DMS 273 treated with DMSO at 0.1 percent for 48 hours (cell line): ENCODE measurements at regions not wholly inside any gene's neighbourhood (a gene's known extent, or its start where the extent isn't known, plus 50 kb on each side); places are given as distances from the start of the nearest gene placed in this dataset.

Experiments used
- DNase-seq: peaks from one replicate; lab custom pipeline; 2025; lab: John Stamatoyannopoulos, UW

DNA sequence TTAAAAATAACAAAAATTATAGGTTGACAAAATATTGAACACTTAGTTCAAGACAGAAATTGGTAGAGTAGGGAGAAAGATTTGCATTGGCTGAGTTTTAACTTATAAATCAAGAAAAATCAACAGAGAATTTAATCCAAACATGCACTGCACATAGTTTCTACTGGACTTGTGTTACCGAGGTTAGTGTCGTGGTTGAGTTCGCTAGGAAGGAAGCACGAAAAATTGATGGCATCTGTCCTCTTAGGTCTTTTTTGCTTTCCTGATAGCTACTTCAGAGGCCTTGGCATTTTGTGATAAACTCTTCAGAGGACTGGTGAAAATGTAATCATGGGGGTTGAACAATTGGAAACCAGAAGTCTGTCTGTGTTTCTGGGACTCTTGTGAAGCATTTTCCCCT, 392.9 kb downstream of the NUAK1 start:
- no peak for DNase-seq

DNA sequence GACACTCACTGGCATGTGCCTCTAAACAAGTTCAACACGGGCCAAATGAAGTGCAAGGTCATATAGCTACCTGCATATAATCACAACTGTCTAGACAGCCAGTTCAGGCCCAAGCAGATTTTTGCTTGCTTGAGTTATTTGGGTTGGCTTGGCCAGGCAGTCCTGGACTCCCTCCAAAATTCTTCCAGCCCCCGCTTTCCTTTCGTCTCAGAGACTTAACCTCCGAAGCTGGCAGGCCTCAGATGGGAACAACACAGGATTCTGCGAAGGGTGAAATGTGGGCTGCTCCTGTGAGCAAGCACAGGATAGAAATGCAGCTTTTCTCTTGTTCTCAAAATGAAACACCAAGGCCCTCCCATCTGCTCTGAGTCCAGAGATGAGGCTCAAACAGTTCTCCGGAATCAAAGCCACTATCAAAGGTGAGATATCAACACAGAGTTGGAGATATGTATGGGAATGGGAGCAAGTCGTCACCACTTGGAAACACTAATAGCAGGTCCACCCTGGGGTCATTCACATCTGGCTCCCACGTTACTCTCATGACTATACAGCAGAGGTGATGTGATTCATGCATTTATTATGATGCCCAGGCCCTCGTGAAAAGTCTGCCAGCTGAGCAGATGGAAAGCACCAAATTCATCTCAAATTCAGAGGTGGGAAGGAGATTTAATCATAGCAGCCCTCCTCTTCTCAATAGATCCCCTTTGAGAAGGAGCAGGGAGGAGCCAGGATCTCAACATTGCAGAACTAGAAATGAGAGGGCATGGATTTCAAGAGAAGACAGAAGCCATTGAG, 389.8 kb downstream of the NUAK1 start:
- no peak for DNase-seq

DNA sequence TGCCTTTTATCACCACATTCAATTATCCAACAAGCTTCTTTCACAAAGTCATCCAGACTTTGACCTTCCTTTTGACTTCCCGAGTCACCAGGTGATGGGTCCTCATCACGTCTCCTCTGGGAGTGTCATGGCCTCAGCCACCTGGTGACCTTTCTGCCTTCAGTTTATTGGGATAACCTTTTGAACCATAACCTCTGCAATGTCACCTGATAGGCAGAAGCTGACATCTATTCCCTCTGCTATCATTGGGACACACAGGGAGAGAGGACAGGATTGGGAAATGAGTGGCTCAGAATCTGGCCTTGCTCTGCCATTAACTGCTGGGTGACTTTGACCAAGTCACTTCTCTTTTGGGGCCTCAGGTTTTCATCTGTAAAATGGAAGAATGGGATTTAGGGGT, 388.7 kb downstream of the NUAK1 start:
- DNase-seq = no peak

DNA sequence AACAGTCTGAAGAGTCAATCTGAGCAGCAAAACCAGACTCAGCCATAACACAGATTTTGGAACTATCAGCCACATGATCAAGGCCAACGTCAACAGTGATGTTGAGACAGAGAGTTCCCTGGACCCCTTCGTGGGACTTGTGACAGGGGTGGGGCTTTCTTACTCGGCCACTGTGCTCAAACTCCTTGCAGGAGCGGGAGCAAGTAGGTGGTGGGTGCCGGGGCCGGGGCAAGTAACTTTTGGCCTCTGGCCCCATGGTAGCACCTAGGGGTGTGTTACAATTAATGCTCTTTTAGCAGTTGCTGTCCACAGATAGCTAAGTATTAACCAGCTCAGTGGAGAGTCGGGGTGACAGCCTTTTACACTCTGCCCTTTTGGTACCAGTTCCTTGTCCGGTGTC, 384.4 kb downstream of the NUAK1 start:
- DNase-seq = no peak

GRCh38 chr12:105756961-105757360, 381.8 kb downstream of the NUAK1 start:
- DNase-seq = no peak

GRCh38 chr12:105759149-105759548, 379.6 kb downstream of the NUAK1 start:
- no peak for DNase-seq

DNA sequence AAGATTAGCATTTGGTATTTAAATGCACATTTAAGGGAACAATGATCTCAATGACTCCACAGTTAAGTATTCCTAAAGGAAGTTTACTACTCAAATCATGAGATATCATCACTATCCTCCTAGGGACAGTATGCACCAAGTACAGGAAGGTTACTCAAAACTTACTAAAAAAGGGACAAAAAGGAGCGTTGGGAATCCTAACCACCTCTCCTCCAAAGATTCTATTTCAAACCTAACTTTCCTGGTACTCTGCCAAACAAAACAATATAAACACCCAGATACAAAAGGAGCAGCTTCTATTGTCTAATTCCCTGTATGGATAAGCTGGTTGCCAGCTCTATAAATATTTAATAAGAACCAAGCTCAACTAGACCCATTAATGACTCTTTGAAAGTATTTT, 377.7 kb downstream of the NUAK1 start:
- DNase-seq = no peak

GRCh38 chr12:105764216-105764835, 374.4 kb downstream of the NUAK1 start:
- no peak for DNase-seq

- no peak for DNase-seq
Measured at GRCh38 chr12:105765053-105766014, 373.4 kb downstream of the NUAK1 start.

DNA sequence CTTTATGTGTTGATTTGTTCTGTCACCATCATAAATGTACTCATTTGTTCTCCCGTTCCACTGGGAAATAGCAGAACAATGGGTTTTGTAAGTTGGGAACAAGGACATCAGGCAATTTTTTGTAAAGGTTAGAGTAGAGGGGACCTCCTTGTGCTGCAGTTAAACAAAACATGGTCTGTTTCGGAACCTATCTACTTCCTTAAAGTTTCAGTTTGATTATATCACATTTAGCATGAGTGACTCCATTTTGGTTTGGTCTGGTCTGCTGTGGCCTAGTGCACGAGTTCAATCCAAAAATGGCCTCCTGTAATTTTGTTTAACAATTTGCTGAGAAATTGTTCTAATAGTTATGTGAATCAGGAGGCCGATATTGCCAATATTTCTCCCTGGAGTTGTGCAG, 372.7 kb downstream of the NUAK1 start:
- DNase-seq = no peak

DNA sequence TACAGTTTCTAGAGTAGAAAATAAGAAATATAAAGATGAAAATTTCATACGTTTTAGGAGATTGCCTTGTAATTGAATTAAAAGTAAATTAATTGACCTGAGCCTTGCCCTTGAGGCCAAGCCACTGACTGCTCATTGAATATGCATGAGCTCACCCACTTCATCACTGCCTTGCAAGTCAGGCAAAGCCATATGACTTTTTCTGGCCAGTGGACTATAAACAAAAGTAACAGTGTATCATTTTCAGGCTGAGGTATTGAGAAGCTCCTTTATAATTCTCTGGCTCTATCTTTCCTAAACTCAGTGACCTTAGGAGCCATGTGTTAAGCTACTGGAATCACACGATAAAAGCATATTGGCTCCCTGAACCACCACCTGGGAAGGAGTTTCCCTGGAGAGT, 369.3 kb downstream of the NUAK1 start:
- DNase-seq = no peak

DNA sequence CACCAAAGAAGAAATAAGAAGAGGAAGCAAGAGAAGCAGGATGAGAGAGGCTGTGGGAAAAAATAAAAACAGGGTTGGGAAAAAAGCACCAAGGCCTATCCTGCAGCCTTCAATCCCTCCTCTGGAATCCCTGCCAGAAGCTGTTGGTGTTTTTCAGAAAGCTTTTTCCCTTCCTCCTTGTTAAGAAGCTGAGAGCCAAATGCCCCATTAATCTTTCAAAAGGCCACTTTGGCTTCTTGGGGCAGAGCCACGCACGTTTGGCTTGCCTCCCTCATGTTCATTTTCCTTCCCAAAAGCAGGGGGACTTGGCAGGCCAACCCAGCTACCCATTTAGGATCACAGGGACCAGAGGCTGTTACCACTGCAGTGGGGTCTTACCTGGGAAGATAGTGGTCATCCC, 365.3 kb downstream of the NUAK1 start:
- no peak for DNase-seq

DNA sequence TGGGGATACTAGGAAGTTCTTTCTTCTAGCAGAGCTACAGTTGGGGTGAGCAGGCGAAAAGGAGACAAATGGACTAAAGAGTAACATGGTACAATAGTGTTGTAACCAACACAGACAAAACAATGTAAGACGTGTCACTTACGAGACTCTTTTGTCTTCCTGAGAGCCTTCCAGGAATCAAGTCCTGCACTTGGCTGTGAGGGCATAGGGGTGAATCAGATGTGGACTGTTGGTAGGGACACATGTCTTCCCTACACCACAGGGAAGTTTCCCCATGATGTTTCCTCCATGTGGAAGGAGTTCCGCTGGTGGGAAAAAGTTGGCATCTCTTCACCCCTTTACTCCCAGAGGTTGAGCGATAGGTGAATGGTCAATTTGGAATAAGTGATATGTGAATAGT, 364.7 kb downstream of the NUAK1 start:
- DNase-seq = no peak

DNA sequence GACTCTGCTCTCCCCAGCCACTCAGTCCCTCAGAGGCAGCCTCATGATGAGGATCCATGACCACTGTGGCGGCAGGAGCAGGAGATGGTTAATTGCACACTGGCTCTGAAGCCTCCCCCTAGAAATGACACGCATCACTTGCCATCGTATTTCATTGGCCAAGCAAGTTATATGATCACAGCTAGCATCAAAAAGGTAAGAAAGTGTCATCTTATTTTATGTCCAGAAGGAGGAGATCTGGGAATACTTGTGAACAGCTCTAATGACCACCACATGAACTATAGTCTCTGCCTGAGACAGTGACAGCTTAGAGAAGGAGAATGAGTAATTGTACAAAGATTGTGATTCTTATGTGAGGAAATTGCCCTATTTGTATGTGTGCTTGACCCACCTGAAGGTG, 363.4 kb downstream of the NUAK1 start:
- no peak for DNase-seq

GRCh38 chr12:105783983-105784947, 354.5 kb downstream of the NUAK1 start:
- no peak for DNase-seq

GRCh38 chr12:105793421-105793820, 345.3 kb downstream of the NUAK1 start:
- DNase-seq = no peak

DNA sequence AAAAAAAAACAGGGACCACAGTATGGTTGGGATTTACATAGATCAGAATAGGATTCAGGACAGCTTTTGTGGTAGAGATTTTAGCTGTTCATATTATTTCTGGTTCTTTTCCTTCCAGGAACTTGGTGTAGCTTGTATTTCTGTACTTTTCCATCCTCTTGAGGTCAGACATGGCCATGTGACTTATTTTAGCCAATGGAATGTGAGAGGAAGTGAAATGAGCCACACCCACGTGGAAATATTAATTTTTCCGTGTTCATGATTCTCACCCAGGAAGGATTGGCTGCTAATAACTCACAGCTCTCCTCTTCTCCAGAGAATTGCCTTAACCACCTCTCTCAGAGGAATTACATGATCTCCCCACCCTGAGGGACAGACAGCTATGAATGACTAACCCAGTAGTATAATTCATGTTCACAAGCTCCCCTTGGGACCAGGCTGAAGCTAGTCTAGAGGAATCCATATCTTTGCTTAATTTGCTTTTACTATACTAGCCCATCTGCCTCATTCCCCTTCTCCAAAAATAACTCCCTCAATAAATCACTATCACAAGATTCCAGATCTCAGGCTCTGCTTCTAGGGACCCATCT, 340.4 kb downstream of the NUAK1 start:
- no peak for DNase-seq

GRCh38 chr12:105799103-105799502, 339.7 kb downstream of the NUAK1 start:
- DNase-seq = no peak

DNA sequence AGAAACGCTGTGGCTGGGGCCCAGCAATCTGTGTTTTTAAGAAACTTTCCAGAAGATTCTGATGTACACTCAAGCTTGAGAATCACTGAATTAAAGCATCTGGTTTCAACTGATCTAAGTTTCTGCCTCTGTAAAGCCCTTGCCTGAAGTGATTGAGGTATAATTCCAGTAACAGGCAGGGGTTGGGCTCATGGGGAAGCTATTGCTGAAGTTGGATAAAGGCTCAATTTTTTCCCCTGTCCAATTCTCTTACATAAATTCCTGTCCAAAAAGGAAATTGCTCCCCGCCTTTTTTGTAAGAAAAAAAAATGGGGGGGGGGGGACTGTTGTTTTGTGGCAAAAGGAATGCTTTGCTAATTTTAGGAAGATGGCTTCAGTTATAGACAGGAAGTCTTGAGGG, 337.4 kb downstream of the NUAK1 start:
- DNase-seq = no peak

GRCh38 chr12:105803292-105803691, 335.5 kb downstream of the NUAK1 start:
- no peak for DNase-seq

GRCh38 chr12:105804591-105805265, 334.0 kb downstream of the NUAK1 start:
- no peak for DNase-seq
